ENCODE measurements at regions not wholly inside any gene's neighbourhood (a gene's known extent, or its start where the extent isn't known, plus 50 kb on each side); places are given as distances from the start of the nearest gene placed in this dataset.

DNA sequence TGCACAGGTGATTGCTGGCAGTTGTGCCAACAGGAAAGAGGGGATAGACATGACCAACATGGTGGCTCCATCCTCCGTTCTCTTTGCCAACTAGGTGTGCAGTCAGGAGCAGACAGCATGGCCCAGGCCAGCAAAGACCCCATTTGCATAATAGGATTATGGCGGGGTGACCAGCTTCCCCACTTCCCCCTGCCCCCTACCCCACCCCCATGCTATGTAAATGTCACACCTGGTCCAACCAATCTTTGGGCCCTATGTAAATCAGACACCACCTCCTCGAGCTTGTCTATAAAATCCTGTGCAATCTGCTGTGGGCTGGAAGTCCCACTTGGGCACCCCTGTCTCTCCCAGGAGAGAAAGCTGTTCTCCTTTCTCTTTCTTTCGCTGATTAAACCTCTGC, 146.0 kb downstream of the SLC30A10 start:
- TF ChIP-seq NR2F1 (CRISPR knock-in tag; IDR thresholded peaks at IDR 0.05) (no peak), RBM22 (optimal IDR thresholded peaks at IDR 0.05; ENCODE audit: low read length) (no peak), CBX2 (IDR thresholded peaks at IDR 0.05; ENCODE audit: low read depth, low read length) (no peak), CBX2 (CRISPR knock-in tag; IDR thresholded peaks at IDR 0.05; ENCODE audit: low read depth) (no peak)
- TF ChIP-seq, protein P1, sequence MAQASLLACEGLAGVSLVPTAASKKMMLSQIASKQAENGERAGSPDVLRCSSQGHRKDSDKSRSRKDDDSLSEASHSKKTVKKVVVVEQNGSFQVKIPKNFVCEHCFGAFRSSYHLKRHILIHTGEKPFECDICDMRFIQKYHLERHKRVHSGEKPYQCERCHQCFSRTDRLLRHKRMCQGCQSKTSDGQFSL (CRISPR knock-in tag; IDR thresholded peaks at IDR 0.05): no peak

Data from HepG2 (cell line).